RWPE2 (cell line): ENCODE measurements at regions not wholly inside any gene's neighbourhood (a gene's known extent, or its start where the extent isn't known, plus 50 kb on each side); places are given as distances from the start of the nearest gene placed in this dataset.

Source experiments
- ATAC-seq: fragments of 200-7000 bp; cut with Tn5 transposase; 3 replicates; pipeline ENCODE4 v1.9.1; 2021; ENCODE audit warnings: low read depth
- DNase-seq: peaks from one replicate; pipeline ENCODE4 v3.0.0-alpha.2; 2020; ENCODE audit warnings: low spot score
- H3K27ac ChIP-seq: fragments of 450-650 bp; 2 replicates; pipeline ENCODE4 v1.5.1; 2017; ENCODE audit warnings: mild to moderate bottlenecking; ENCODE audit not compliant: poor library complexity, severe bottlenecking
- H3K27me3 ChIP-seq: fragments of 250-450 bp; sonication (Bioruptor Pico); 2 replicates; pipeline ENCODE4 v1.5.1; 2021; ENCODE audit warnings: mild to moderate bottlenecking, moderate library complexity; ENCODE audit not compliant: insufficient read depth, poor library complexity, severe bottlenecking
- H3K36me3 ChIP-seq: fragments of 250-450 bp; sonication (Bioruptor Pico); 2 replicates; pipeline ENCODE4 v1.5.1; 2020; ENCODE audit warnings: low read depth, mild to moderate bottlenecking, moderate library complexity
- H3K4me1 ChIP-seq: fragments of 250-450 bp; sonication (Bioruptor Pico); 2 replicates; pipeline ENCODE4 v1.5.1; 2021; ENCODE audit warnings: mild to moderate bottlenecking, moderate library complexity; ENCODE audit not compliant: insufficient read depth, poor library complexity, severe bottlenecking
- H3K4me3 ChIP-seq: fragments of 250-450 bp; sonication (Bioruptor Pico); 2 replicates; pipeline ENCODE4 v1.5.1; 2021; ENCODE audit warnings: mild to moderate bottlenecking, moderate library complexity; ENCODE audit not compliant: severe bottlenecking
- H3K9me3 ChIP-seq: fragments of 250-450 bp; sonication (Bioruptor Pico); 2 replicates; pipeline ENCODE4 v1.5.1; 2021; ENCODE audit warnings: mild to moderate bottlenecking, moderate library complexity; ENCODE audit not compliant: severe bottlenecking
- CTCF ChIP-seq: fragments of 450-650 bp; IDR thresholded peaks from one replicate; pipeline ENCODE4 v1.5.1; 2017; ENCODE audit warnings: mild to moderate bottlenecking, moderate library complexity; ENCODE audit not compliant: poor library complexity, severe bottlenecking

- Histone ChIP-seq H3K4me1 (no peaks in the 10 kb centered on the region), H3K27ac (no peak overlapping the region), H3K9me3 (no peaks in the 10 kb centered on the region), H3K4me3 (no peak overlapping the region), H3K27me3 (no peaks in the 10 kb centered on the region), H3K36me3 (no peaks in the 10 kb centered on the region)
- ATAC-seq (no peak), DNase-seq (no peak)
- no peak for TF ChIP-seq CTCF
Observed at GRCh38 chr4:125979950-125980349, 665.2 kb downstream of the FAT4 start.

- Histone ChIP-seq H3K27ac (no peak overlapping the region), H3K4me1 (no peaks in the 10 kb centered on the region), H3K36me3 (no peaks in the 10 kb centered on the region), H3K27me3 (no peaks in the 10 kb centered on the region), H3K4me3 (no peak overlapping the region), H3K9me3 (no peaks in the 10 kb centered on the region)
- no peak for DNase-seq
- ATAC-seq = no peak
- TF ChIP-seq CTCF = no peak
Observed at GRCh38 chr4:125983168-125983567, 668.4 kb downstream of the FAT4 start.

GRCh38 chr4:125985856-125986255 is 671.1 kb downstream of the FAT4 start:
- no peaks in the 10 kb centered on the region for H3K27me3 ChIP-seq
- no peaks in the 10 kb centered on the region for H3K36me3 ChIP-seq
- no peaks in the 10 kb centered on the region for H3K4me1 ChIP-seq
- H3K4me3 ChIP-seq = no peak overlapping the region
- DNase-seq (no peak), ATAC-seq (no peak)
- no peak for TF ChIP-seq CTCF
- H3K9me3 ChIP-seq = no peaks in the 10 kb centered on the region
- H3K27ac ChIP-seq = no peak overlapping the region

- no peak for TF ChIP-seq CTCF
- no peaks in the 10 kb centered on the region for H3K9me3 ChIP-seq
- H3K27me3 ChIP-seq = no peaks in the 10 kb centered on the region
- DNase-seq (no peak), ATAC-seq (no peak)
- H3K4me3 ChIP-seq = no peak overlapping the region
- H3K36me3 ChIP-seq = no peaks in the 10 kb centered on the region
- H3K4me1 ChIP-seq = no peaks in the 10 kb centered on the region
- no peak overlapping the region for H3K27ac ChIP-seq
Observed at GRCh38 chr4:125986307-125986706, 671.6 kb downstream of the FAT4 start.

- Histone ChIP-seq H3K9me3 (no peaks in the 10 kb centered on the region), H3K4me3 (no peak overlapping the region), H3K4me1 (no peaks in the 10 kb centered on the region), H3K36me3 (no peaks in the 10 kb centered on the region), H3K27ac (no peak overlapping the region), H3K27me3 (no peaks in the 10 kb centered on the region)
- no peak for TF ChIP-seq CTCF
- ATAC-seq (no peak), DNase-seq (no peak)
Observed at GRCh38 chr4:125988464-125988863, 673.7 kb downstream of the FAT4 start.
